GM12878 (cell line): ENCODE measurements at regions not wholly inside any gene's neighbourhood (a gene's known extent, or its start where the extent isn't known, plus 50 kb on each side); places are given as distances from the start of the nearest gene placed in this dataset.

Source experiments
- ATF3 ChIP-seq: IDR thresholded peaks from 2 replicates; pipeline ENCODE4 v1.6.1; 2011; ENCODE audit warnings: low read depth, mild to moderate bottlenecking, low read length, moderate library complexity, borderline replicate concordance; ENCODE audit errors: extremely low read depth
- BHLHE40 ChIP-seq, 2 experiments: fragments of 450-650 bp in 1 of 2; IDR thresholded peaks; 2 replicates each; pipeline ENCODE4 v1.6.1; 2011 to 2017; ENCODE audit warnings: low read depth in 2 of 2, borderline replicate concordance in 1 of 2, improper control_type of control experiment in 1 of 2, low read length in 1 of 2, mild to moderate bottlenecking in 1 of 2
- CHD1 ChIP-seq: IDR thresholded peaks from 2 replicates; pipeline ENCODE4 v1.6.1; 2012; ENCODE audit warnings: low read depth, low read length, improper control_type of control experiment
- CHD4 ChIP-seq: fragments of 200-600 bp; sonication (generic); IDR thresholded peaks from 2 replicates; pipeline ENCODE4 v1.6.1; 2016; ENCODE audit warnings: mild to moderate bottlenecking
- CTCF ChIP-seq, 3 experiments: IDR thresholded peaks in 2 of 3; conservative IDR thresholded peaks in 1 of 3; 2 replicates each; pipeline ENCODE4 v1.5.1; 2011; ENCODE audit warnings: low read depth in 3 of 3, low read length in 3 of 3, mild to moderate bottlenecking in 3 of 3, control low read depth in 2 of 3, moderate library complexity in 2 of 3, inconsistent platforms in 1 of 3, mixed read lengths in 1 of 3; ENCODE audit not compliant: control insufficient read depth in 2 of 3, insufficient read depth in 1 of 3; ENCODE audit errors: extremely low read depth in 1 of 3
- DPF2 ChIP-seq: fragments of 450-650 bp; IDR thresholded peaks from 2 replicates; pipeline ENCODE4 v1.6.1; 2017; ENCODE audit warnings: mild to moderate bottlenecking
- ESRRA ChIP-seq: IDR thresholded peaks from 2 replicates; pipeline ENCODE4 v1.6.1; 2012; ENCODE audit warnings: mild to moderate bottlenecking, low read length, improper control_type of control experiment
- MAX ChIP-seq: IDR thresholded peaks from 2 replicates; pipeline ENCODE4 v1.6.1; 2012; ENCODE audit warnings: low read depth, low read length, improper control_type of control experiment
- MEF2A ChIP-seq: IDR thresholded peaks from 2 replicates; pipeline ENCODE4 v1.6.1; 2011; ENCODE audit warnings: low read depth, mild to moderate bottlenecking, low read length, moderate library complexity; ENCODE audit not compliant: insufficient read depth
- NR2C2 ChIP-seq: IDR thresholded peaks from 2 replicates; pipeline ENCODE4 v1.6.1; 2011; ENCODE audit warnings: borderline replicate concordance, low read depth; ENCODE audit not compliant: control insufficient read depth, insufficient read length
- RFX5 ChIP-seq: IDR thresholded peaks from 2 replicates; pipeline ENCODE4 v1.6.1; 2011; ENCODE audit warnings: low read depth, low read length, improper control_type of control experiment
- TCF12 ChIP-seq: IDR thresholded peaks from 2 replicates; pipeline ENCODE4 v1.6.1; 2011; ENCODE audit warnings: low read depth, mild to moderate bottlenecking, low read length
- TF ChIP-seq, protein P1 (sequence below): fragments of 450-650 bp; IDR thresholded peaks from 2 replicates; pipeline ENCODE4 v1.6.1; 2017; ENCODE audit warnings: antibody characterized with exemption, mild to moderate bottlenecking, moderate library complexity

- TF ChIP-seq RFX5, result no peak
- TF ChIP-seq CTCF (IDR thresholded peaks at IDR 0.05 in 2 of 3, conservative IDR thresholded peaks at IDR 0.05 in 1 of 3; ENCODE audit: control insufficient read depth in 2 of 3, extremely low read depth in 1 of 3, insufficient read depth in 1 of 3, low read depth in 3 of 3, low read length in 3 of 3), result no peak
- TF ChIP-seq NR2C2, result no peak
- TF ChIP-seq, protein P1, sequence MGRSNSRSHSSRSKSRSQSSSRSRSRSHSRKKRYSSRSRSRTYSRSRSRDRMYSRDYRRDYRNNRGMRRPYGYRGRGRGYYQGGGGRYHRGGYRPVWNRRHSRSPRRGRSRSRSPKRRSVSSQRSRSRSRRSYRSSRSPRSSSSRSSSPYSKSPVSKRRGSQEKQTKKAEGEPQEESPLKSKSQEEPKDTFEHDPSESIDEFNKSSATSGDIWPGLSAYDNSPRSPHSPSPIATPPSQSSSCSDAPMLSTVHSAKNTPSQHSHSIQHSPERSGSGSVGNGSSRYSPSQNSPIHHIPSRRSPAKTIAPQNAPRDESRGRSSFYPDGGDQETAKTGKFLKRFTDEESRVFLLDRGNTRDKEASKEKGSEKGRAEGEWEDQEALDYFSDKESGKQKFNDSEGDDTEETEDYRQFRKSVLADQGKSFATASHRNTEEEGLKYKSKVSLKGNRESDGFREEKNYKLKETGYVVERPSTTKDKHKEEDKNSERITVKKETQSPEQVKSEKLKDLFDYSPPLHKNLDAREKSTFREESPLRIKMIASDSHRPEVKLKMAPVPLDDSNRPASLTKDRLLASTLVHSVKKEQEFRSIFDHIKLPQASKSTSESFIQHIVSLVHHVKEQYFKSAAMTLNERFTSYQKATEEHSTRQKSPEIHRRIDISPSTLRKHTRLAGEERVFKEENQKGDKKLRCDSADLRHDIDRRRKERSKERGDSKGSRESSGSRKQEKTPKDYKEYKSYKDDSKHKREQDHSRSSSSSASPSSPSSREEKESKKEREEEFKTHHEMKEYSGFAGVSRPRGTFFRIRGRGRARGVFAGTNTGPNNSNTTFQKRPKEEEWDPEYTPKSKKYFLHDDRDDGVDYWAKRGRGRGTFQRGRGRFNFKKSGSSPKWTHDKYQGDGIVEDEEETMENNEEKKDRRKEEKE, result no peak
- TF ChIP-seq BHLHE40 (IDR thresholded peaks at IDR 0.05; ENCODE audit: borderline replicate concordance in 1 of 2, low read depth in 2 of 2, low read length in 1 of 2), result no peak
- TF ChIP-seq ESRRA, result no peak
- no peak for TF ChIP-seq CHD1
- no peak for TF ChIP-seq DPF2
- TF ChIP-seq ATF3, result no peak
- no peak for TF ChIP-seq MEF2A
- no peak for TF ChIP-seq MAX
- TF ChIP-seq CHD4, result no peak
- TF ChIP-seq TCF12, result no peak
Measured at GRCh38 chr20:51156041-51156982, 133.4 kb upstream of the KCNG1 start.
